ENCODE measurements at regions not wholly inside any gene's neighbourhood (a gene's known extent, or its start where the extent isn't known, plus 50 kb on each side); places are given as distances from the start of the nearest gene placed in this dataset.
"Not testable (repeated sequence)": the region's sequence is repeated elsewhere in the genome, so short reads cannot be mapped to it uniquely, and the experiment has no call there.

GRCh38 chr7:16369855-16370254, 51.5 kb downstream of the CRPPA start:
- Histone ChIP-seq H3K4me3 (ENCODE audit: control insufficient read depth in 1 of 2, extremely low read depth in 1 of 2, low read length in 1 of 2) (no peak overlapping the region), H3K9me3 (no peaks in the 10 kb centered on the region), H3K27ac (ENCODE audit: low read length) (no peak overlapping the region), H3K27me3 (replicated peaks in 1 of 2; ENCODE audit: control insufficient read depth in 2 of 2, extremely low read depth in 1 of 2, insufficient read depth in 2 of 2, low read length in 1 of 2) (no peaks in the 10 kb centered on the region), H3K36me3 (ENCODE audit: control insufficient read depth in 2 of 2, extremely low read depth in 1 of 2, insufficient read depth in 1 of 2, low read length in 1 of 2) (no peaks in the 10 kb centered on the region), H3K4me1 (ENCODE audit: control insufficient read depth in 1 of 2, extremely low read depth in 1 of 2, insufficient read depth in 2 of 2, low read length in 2 of 2) (no peaks in the 10 kb centered on the region)
- CTCF ChIA-PET, result no interaction called here
- DNase-seq (no peak), ATAC-seq (replicated peaks in 1 of 4) (no peak)
- H3K4me3 Mint-ChIP-seq, result no peak overlapping the region
- no peak overlapping the region for H3K27ac Mint-ChIP-seq
- H3K9me3 Mint-ChIP-seq, result no peaks in the 10 kb centered on the region
- POLR2A ChIA-PET, result interaction anchor here in 1 of 2 donors (0.5 kb wide), 1 partner anchor 96 kb away, joined by 3 read pairs; the partner anchor contains the start of gene SOSTDC1
- H3K27me3 Mint-ChIP-seq, result no peaks in the 10 kb centered on the region
- no peaks in the 10 kb centered on the region for H3K4me1 Mint-ChIP-seq
- no peaks in the 10 kb centered on the region for H3K36me3 Mint-ChIP-seq

GRCh38 chr7:16369309-16369708, 52.0 kb downstream of the CRPPA start:
- H3K4me1 ChIP-seq (ENCODE audit: control insufficient read depth in 1 of 2, extremely low read depth in 1 of 2, insufficient read depth in 2 of 2, low read length in 2 of 2); H3K27ac Mint-ChIP-seq; H3K27ac ChIP-seq (ENCODE audit: low read length); H3K36me3 ChIP-seq (ENCODE audit: control insufficient read depth in 2 of 2, extremely low read depth in 1 of 2, insufficient read depth in 1 of 2, low read length in 1 of 2); H3K9me3 ChIP-seq; ATAC-seq (replicated peaks in 1 of 4); H3K4me3 Mint-ChIP-seq; H3K4me1 Mint-ChIP-seq; CTCF ChIA-PET; H3K9me3 Mint-ChIP-seq; H3K27me3 Mint-ChIP-seq; H3K4me3 ChIP-seq (ENCODE audit: control insufficient read depth in 1 of 2, extremely low read depth in 1 of 2, low read length in 1 of 2); DNase-seq; H3K36me3 Mint-ChIP-seq; POLR2A ChIA-PET; H3K27me3 ChIP-seq (replicated peaks in 1 of 2; ENCODE audit: control insufficient read depth in 2 of 2, extremely low read depth in 1 of 2, insufficient read depth in 2 of 2, low read length in 1 of 2): not testable (repeated sequence)
- no CpG with 5 or more reads among the region's 2 CpGs for WGBS (ENCODE audit: insufficient coverage)

GRCh38 chr7:16368885-16369284, 52.5 kb downstream of the CRPPA start:
- Mint-ChIP-seq H3K4me1 (no peaks in the 10 kb centered on the region), H3K27me3 (no peaks in the 10 kb centered on the region), H3K36me3 (no peaks in the 10 kb centered on the region), H3K9me3 (no peaks in the 10 kb centered on the region), H3K4me3 (no peak overlapping the region), H3K27ac (no peak overlapping the region)
- Histone ChIP-seq H3K36me3 (ENCODE audit: control insufficient read depth in 2 of 2, extremely low read depth in 1 of 2, insufficient read depth in 1 of 2, low read length in 1 of 2) (no peaks in the 10 kb centered on the region), H3K9me3 (no peaks in the 10 kb centered on the region), H3K4me3 (ENCODE audit: control insufficient read depth in 1 of 2, extremely low read depth in 1 of 2, low read length in 1 of 2) (no peak overlapping the region), H3K27me3 (replicated peaks in 1 of 2; ENCODE audit: control insufficient read depth in 2 of 2, extremely low read depth in 1 of 2, insufficient read depth in 2 of 2, low read length in 1 of 2) (no peaks in the 10 kb centered on the region), H3K27ac (ENCODE audit: low read length) (no peak overlapping the region), H3K4me1 (ENCODE audit: control insufficient read depth in 1 of 2, extremely low read depth in 1 of 2, insufficient read depth in 2 of 2, low read length in 2 of 2) (no peaks in the 10 kb centered on the region)
- ChIA-PET POLR2A (no interaction called here), CTCF (no interaction called here)
- DNase-seq (no peak), ATAC-seq (replicated peaks in 1 of 4) (no peak)
- no CpG with 5 or more reads among the region's 3 CpGs for WGBS (ENCODE audit: insufficient coverage)

GRCh38 chr7:16367115-16367514, 54.2 kb downstream of the CRPPA start:
- Mint-ChIP-seq H3K4me1 (no peaks in the 10 kb centered on the region), H3K36me3 (no peaks in the 10 kb centered on the region)
- WGBS (ENCODE audit: insufficient coverage), result no CpG with 5 or more reads among the region's 1 CpG

GRCh38 chr7:16365952-16366351, 55.4 kb downstream of the CRPPA start:
- H3K4me3 Mint-ChIP-seq, result no peak overlapping the region
- Histone ChIP-seq H3K27ac (ENCODE audit: low read length) (no peak overlapping the region), H3K4me3 (ENCODE audit: control insufficient read depth in 1 of 2, extremely low read depth in 1 of 2, low read length in 1 of 2) (no peak overlapping the region), H3K27me3 (replicated peaks in 1 of 2; ENCODE audit: control insufficient read depth in 2 of 2, extremely low read depth in 1 of 2, insufficient read depth in 2 of 2, low read length in 1 of 2) (no peaks in the 10 kb centered on the region), H3K36me3 (ENCODE audit: control insufficient read depth in 2 of 2, extremely low read depth in 1 of 2, insufficient read depth in 1 of 2, low read length in 1 of 2) (no peaks in the 10 kb centered on the region), H3K4me1 (ENCODE audit: control insufficient read depth in 1 of 2, extremely low read depth in 1 of 2, insufficient read depth in 2 of 2, low read length in 2 of 2) (no peaks in the 10 kb centered on the region), H3K9me3 (no peaks in the 10 kb centered on the region)
- DNase-seq, result no peak
- no peaks in the 10 kb centered on the region for H3K4me1 Mint-ChIP-seq
- H3K27ac Mint-ChIP-seq, result no peak overlapping the region
- no peaks in the 10 kb centered on the region for H3K27me3 Mint-ChIP-seq
- H3K36me3 Mint-ChIP-seq, result no peaks in the 10 kb centered on the region
- ATAC-seq (replicated peaks in 1 of 4), result no peak
- no peaks in the 10 kb centered on the region for H3K9me3 Mint-ChIP-seq
- ChIA-PET CTCF (no interaction called here), POLR2A (no interaction called here)
- no CpG with 5 or more reads among the region's 3 CpGs for WGBS (ENCODE audit: insufficient coverage)

More at GRCh38 chr7:16367115-16367514, 54.2 kb downstream of the CRPPA start:
- Histone ChIP-seq H3K4me1 (ENCODE audit: control insufficient read depth in 1 of 2, extremely low read depth in 1 of 2, insufficient read depth in 2 of 2, low read length in 2 of 2) (no peaks in the 10 kb centered on the region), H3K36me3 (ENCODE audit: control insufficient read depth in 2 of 2, extremely low read depth in 1 of 2, insufficient read depth in 1 of 2, low read length in 1 of 2) (no peaks in the 10 kb centered on the region), H3K27me3 (replicated peaks in 1 of 2; ENCODE audit: control insufficient read depth in 2 of 2, extremely low read depth in 1 of 2, insufficient read depth in 2 of 2, low read length in 1 of 2) (no peaks in the 10 kb centered on the region), H3K4me3 (ENCODE audit: control insufficient read depth in 1 of 2, extremely low read depth in 1 of 2, low read length in 1 of 2) (no peak overlapping the region), H3K9me3 (no peaks in the 10 kb centered on the region), H3K27ac (ENCODE audit: low read length) (no peak overlapping the region)
- H3K4me3 Mint-ChIP-seq, result no peak overlapping the region
- H3K27ac Mint-ChIP-seq, result no peak overlapping the region
- no peaks in the 10 kb centered on the region for H3K27me3 Mint-ChIP-seq
- ChIA-PET CTCF (no interaction called here), POLR2A (interaction anchor here in 1 of 2 donors (0.6 kb wide), 1 partner anchor 396 kb away, joined by 3 read pairs; no protein-coding TSS in a partner anchor)
- H3K9me3 Mint-ChIP-seq, result no peaks in the 10 kb centered on the region
- DNase-seq, result no peak
- ATAC-seq (replicated peaks in 1 of 4), result no peak

GRCh38 chr7:16365177-16365576, 56.2 kb downstream of the CRPPA start:
- ChIA-PET POLR2A (no interaction called here), CTCF (no interaction called here)
- Histone ChIP-seq H3K4me3 (ENCODE audit: control insufficient read depth in 1 of 2, extremely low read depth in 1 of 2, low read length in 1 of 2) (no peak overlapping the region), H3K4me1 (ENCODE audit: control insufficient read depth in 1 of 2, extremely low read depth in 1 of 2, insufficient read depth in 2 of 2, low read length in 2 of 2) (no peaks in the 10 kb centered on the region), H3K27ac (ENCODE audit: low read length) (no peak overlapping the region), H3K9me3 (no peaks in the 10 kb centered on the region), H3K36me3 (ENCODE audit: control insufficient read depth in 2 of 2, extremely low read depth in 1 of 2, insufficient read depth in 1 of 2, low read length in 1 of 2) (no peaks in the 10 kb centered on the region), H3K27me3 (replicated peaks in 1 of 2; ENCODE audit: control insufficient read depth in 2 of 2, extremely low read depth in 1 of 2, insufficient read depth in 2 of 2, low read length in 1 of 2) (no peaks in the 10 kb centered on the region)
- DNase-seq (no peak), ATAC-seq (replicated peaks in 1 of 4) (no peak)
- H3K4me1 Mint-ChIP-seq, result no peaks in the 10 kb centered on the region
- H3K27ac Mint-ChIP-seq, result no peak overlapping the region
- no CpG with 5 or more reads among the region's 1 CpG for WGBS (ENCODE audit: insufficient coverage)
- H3K36me3 Mint-ChIP-seq, result no peaks in the 10 kb centered on the region
- H3K27me3 Mint-ChIP-seq, result no peaks in the 10 kb centered on the region
- no peak overlapping the region for H3K4me3 Mint-ChIP-seq
- H3K9me3 Mint-ChIP-seq, result no peaks in the 10 kb centered on the region

- peaks cover 0 to 2% (median 0%) of the 10 kb centered on the region in 3 donors for H3K4me1 Mint-ChIP-seq
- no peak overlapping the region for H3K4me3 Mint-ChIP-seq
- WGBS (ENCODE audit: insufficient coverage), result 64% methylated on average over 4 of the region's 4 CpGs
- no peak overlapping the region for H3K27ac Mint-ChIP-seq
- ATAC-seq (replicated peaks in 1 of 4) (no peak), DNase-seq (no peak)
- H3K27me3 ChIP-seq (replicated peaks in 1 of 2; ENCODE audit: control insufficient read depth in 2 of 2, extremely low read depth in 1 of 2, insufficient read depth in 2 of 2, low read length in 1 of 2), result no peaks in the 10 kb centered on the region
- no peak overlapping the region for H3K4me3 ChIP-seq (ENCODE audit: control insufficient read depth in 1 of 2, extremely low read depth in 1 of 2, low read length in 1 of 2)
- no peaks in the 10 kb centered on the region for H3K36me3 Mint-ChIP-seq
- H3K27me3 Mint-ChIP-seq, result no peaks in the 10 kb centered on the region
- no peaks in the 10 kb centered on the region for H3K9me3 Mint-ChIP-seq
- H3K27ac ChIP-seq (ENCODE audit: low read length), result no peak overlapping the region
- H3K4me1 ChIP-seq (ENCODE audit: control insufficient read depth in 1 of 2, extremely low read depth in 1 of 2, insufficient read depth in 2 of 2, low read length in 2 of 2), result no peaks in the 10 kb centered on the region
- H3K36me3 ChIP-seq (ENCODE audit: control insufficient read depth in 2 of 2, extremely low read depth in 1 of 2, insufficient read depth in 1 of 2, low read length in 1 of 2), result no peaks in the 10 kb centered on the region
- no peaks in the 10 kb centered on the region for H3K9me3 ChIP-seq
- ChIA-PET POLR2A (no interaction called here), CTCF (no interaction called here)
These were observed 62.1 kb downstream of the CRPPA start for GRCh38 chr7:16359216-16359615.
